GM21526 (cell line): ENCODE measurements at regions not wholly inside any gene's neighbourhood (a gene's known extent, or its start where the extent isn't known, plus 50 kb on each side); places are given as distances from the start of the nearest gene placed in this dataset.

ENCODE experiments used
- ATAC-seq: cut with Tn5 transposase; IDR thresholded peaks from one replicate; pipeline ENCODE4 v1.9.1; 2021; ENCODE audit warnings: moderate library complexity; ENCODE audit not compliant: unreplicated experiment, low FRiP score

- no peak for ATAC-seq
Measured at GRCh38 chr11:119863851-119864601, 135.0 kb upstream of the NECTIN1 start.

DNA sequence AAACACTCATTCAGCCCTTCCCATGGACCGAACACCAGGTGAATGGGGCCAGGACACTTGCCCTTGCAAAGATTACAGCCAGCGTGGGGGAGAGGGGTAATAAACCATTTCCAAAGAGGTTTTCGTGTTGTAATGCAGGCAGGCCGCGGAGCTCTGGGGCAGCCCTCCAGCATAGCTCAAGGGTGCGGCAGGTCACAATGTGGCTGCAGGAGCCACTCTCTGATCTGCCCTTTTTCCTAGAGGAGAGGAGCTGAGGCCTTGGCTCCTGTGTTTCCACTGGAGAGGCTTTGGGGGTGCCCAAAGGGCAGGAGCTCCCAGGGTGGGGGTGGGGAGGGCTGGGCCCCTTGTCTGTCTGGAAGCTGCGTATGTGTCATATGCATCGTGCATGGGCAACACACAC is 134.2 kb upstream of the NECTIN1 start:
- ATAC-seq: no peak

- ATAC-seq: no peak
Measured at GRCh38 chr11:119861160-119861559, 132.2 kb upstream of the NECTIN1 start.

GRCh38 chr11:119860561-119861094 is 131.6 kb upstream of the NECTIN1 start:
- ATAC-seq: no peak

- no peak for ATAC-seq
Measured at GRCh38 chr11:119859684-119860083, 130.7 kb upstream of the NECTIN1 start.

GRCh38 chr11:119858288-119858687 is 129.3 kb upstream of the NECTIN1 start:
- ATAC-seq: no peak

DNA sequence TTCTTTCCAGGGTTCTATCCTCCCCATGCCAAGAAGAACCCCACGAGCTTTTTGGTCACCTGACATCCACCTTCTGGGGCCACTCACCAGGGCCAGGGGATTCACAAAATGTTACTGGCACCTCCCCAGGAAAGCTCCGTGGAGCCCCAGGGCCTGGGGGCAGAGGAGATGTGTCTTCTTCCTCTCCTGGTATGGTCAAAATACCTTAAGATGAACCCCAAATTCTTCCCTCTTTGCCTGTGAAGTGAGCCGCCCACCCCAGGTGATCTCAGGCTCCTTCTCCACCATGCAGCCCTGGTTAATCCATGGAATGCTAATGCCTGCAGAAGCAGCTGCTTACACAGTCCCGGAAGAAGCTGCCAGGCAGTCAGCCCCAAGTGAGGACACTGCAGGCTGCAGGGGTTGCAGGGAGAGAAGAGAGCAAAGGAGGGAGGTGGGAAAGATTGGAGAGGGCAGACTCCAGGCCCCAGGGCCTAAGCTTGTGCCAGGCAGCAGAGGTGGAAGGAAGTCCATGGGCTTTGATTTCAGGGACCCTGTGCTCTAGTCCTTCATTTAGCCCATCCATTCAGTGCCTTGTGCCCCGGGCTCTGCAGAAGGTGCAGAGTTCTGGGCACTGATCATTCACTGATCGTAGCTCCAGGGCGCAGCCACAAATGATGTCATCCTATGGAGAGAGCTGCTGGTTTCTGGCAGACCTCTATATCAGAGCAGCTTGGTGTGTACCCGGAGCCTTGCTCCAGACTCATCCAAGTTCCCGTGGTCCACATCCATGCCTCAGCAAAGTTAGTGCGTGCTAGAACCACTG is 127.9 kb upstream of the NECTIN1 start:
- no peak for ATAC-seq

DNA sequence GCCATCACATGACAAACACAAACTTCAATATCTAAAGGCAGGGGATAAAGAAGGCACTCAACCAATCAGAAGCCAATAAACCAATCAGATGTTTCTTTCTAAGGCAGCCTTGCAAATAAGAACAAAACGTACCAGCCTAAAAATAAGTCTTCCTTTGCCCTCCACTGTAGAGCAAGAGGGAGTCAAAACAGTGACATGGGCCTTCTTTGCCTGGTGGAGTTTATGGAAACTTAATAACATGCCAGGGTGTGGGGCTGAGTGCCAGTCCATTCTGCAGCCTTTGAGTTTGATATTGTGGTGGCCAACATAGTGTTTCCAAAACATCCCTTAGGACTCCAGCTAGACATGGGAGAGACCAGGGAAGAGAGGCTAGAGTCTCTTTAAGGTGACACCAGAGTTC is 126.1 kb upstream of the NECTIN1 start:
- no peak for ATAC-seq

DNA sequence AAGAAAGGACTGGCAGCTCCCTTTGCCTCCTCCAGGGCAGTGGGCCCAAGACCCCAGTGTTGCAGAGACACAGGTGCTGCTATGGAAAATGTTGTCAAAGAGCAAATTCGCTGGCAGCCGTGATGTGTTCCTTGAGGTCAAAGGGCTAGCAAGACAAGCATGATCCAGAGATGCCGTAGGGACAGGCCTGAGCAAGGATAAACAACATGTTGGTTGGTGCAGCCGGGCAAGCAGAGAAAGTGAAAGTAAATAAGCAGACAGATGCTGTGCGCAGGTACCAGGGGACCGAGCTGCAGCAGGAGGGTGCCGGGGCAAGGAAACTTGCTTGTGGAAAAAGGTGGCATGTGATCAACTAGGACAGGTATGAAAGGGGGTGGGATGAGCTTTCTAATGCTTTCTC is 125.5 kb upstream of the NECTIN1 start:
- ATAC-seq: no peak

DNA sequence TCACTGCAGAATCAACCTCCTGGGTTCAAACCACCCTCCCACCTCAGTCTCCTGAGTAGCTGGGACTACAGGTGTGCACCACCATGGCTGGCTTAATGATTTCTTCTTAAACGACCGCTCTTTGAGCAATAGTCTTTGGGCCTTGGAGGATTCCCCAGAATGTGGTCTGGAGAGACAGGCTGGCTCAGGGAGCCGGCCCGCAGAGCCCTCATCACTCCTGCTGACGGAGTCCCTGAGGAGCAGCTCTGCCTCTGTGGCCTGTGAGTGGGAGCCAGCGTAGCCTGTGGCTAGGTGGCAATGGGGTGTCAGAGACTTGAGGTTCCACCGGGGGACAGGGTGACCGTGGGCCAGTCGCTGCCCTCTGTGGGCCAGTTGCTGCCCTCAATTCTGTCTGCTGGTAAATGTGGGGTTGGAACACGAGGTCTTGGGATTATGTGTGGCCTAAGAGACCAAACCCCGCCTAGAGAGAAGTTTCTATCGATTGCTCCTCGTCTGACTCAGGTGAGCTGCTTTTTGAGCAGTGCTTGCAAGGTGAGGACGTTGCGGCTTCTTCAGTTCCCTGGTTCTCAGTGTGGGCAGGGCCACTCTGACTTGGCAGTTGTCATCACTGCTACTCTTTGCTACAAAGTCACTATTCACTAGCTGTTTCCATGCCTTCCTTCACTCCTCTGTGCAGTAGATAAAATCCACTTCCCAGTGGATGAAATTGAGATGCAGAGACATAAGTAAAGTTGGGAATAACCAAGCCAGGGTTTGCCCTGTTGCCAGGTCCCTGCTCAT is 124.8 kb upstream of the NECTIN1 start:
- ATAC-seq: no peak

DNA sequence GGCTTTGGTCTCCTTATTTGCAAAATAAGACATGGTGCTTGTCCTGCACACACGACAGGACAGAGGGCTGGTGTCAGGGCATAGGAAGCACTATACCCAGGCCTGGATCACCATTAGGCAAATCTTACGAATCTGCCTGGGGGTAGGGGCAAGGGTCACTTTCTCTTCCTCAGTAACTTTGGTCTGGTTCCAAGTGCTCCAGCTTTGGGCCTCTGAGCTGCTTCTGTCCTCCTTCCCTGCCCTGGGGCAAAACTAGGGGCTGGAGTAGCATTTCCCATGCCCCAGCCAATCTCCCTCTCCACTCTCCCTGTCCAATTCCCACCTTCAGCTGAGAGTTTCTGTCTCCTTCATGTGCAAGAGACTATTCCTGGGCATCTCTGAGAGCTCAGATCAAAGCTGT is 123.7 kb upstream of the NECTIN1 start:
- ATAC-seq: no peak

DNA sequence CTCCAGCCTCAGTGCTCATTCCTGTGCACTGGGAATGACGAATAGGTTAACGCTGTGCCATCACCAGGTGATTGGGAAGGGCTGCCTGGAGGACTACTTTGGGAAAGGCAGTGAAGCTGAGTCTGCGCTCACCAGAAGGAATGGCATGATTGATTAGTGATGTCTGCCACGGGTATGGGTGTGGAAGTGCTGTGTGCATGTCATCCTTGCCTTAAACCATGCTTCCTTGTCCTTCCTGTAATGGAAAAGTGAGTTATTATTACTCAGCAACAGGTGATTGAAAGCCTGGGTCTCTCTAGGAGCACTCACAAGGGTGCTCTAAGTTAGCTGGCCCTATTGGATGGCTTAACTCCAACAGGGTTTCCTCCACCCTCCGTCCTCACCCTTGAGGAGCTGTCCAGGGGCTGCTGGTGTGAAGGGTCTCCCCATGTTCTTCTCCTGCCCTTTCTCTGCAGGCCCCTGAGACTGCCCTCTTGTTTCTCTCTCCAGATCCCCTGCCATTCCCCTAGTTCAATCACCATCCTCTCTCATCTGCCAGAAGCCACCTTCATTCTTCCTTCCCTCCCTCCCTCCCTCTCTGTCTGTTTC is 121.9 kb upstream of the NECTIN1 start:
- ATAC-seq: no peak

DNA sequence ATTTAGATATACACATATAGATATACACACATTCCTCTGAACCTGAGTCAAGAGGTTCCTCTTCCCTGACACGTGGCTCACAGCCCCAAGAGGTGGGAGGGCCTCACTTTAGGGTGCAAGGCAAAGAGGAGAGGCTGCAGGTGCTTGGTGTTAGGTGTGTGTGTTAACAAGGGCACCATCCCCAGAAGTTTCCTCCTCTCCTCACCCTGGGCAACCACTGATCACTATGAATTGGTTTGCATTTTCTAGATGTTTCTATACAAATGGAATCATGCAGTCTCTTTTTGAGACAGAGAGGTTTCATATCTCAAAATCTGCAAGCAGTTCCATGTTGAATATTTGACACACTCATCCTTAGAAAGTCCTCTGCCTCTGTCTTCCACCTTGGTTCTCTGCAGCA is 120.9 kb upstream of the NECTIN1 start:
- no peak for ATAC-seq

DNA sequence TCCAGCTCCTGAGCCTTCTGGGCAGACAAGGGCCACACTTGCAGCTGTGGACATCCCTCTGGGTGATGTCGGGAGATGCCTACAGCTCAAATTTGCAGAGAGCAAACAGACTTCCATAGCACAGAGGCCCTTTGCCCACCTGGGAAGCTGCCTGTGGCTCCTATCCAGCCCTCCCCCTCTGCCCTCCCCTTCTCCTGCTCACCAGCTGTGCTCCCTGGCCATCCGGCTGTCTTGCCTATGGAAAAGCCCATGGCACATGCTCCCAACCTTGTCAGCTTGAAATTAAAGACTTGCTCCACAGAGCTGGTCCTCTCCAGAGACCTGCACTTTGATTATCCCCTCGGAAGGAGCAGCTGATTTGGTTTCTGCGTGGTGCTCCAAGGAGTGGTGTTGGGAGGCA is 118.9 kb upstream of the NECTIN1 start:
- no peak for ATAC-seq

DNA sequence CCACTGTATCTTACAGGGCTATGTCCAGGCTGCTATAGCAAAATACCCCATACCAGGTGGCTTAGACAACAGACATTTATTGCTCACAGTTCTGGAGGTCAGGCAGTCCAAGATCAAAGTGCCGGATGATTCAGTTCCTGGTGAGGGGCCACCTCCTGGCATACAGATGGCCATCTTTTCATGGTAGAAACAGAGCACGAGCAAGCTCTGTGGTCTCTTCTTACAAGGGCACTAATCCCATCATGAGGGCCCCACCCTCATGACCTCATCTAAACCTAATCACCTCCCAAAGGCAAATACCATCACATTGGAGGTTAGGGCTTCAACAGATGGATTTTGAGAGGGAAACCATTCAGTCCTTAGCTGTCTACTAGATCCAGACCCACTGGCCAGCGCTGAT is 117.4 kb upstream of the NECTIN1 start:
- ATAC-seq: no peak

GRCh38 chr11:119845756-119846155 is 116.8 kb upstream of the NECTIN1 start:
- no peak for ATAC-seq

GRCh38 chr11:119845305-119845704 is 116.3 kb upstream of the NECTIN1 start:
- no peak for ATAC-seq

DNA sequence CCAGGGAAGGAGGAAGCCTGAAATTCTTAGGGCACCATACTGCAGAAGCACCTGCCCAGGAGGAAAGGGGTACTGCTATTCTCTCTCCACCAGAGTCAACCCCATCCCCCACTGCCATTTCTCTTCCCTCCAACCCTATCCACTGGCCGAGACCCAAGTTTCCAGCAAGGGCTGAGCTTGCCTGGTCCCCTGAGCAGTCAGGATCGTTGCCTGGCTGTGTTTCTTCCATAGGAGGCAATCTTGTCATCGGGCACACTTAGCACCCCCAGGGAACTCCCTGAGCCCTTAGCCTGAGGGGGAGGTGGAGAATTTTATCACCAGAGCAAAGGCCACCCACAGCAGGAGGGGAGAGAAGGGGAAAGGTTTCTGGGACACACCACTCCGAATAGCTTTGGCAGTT is 115.8 kb upstream of the NECTIN1 start:
- ATAC-seq: no peak

DNA sequence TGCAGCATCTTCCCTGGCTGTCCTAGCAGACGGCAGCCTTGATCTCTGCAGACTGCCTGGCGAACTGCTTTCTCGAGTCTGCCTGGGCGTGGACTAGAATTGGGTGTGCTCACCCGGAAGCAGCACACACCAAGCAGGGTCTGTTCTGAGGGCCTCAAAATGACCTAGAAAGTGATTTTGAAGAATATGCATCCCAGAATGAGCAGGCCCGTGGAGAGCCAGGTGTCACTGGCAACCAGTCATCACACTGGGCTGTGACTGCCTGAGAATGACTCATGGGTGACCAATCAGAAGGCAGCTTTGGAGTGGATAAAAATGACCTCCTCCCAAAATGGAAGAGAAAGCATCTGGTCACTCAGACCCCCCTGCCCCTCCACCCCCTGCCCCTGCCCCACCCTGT is 114.9 kb upstream of the NECTIN1 start:
- ATAC-seq: no peak

- no peak for ATAC-seq
Measured at GRCh38 chr11:119842731-119843130, 113.7 kb upstream of the NECTIN1 start.
